ENCODE measurements at regions not wholly inside any gene's neighbourhood (a gene's known extent, or its start where the extent isn't known, plus 50 kb on each side); places are given as distances from the start of the nearest gene placed in this dataset.

DNA sequence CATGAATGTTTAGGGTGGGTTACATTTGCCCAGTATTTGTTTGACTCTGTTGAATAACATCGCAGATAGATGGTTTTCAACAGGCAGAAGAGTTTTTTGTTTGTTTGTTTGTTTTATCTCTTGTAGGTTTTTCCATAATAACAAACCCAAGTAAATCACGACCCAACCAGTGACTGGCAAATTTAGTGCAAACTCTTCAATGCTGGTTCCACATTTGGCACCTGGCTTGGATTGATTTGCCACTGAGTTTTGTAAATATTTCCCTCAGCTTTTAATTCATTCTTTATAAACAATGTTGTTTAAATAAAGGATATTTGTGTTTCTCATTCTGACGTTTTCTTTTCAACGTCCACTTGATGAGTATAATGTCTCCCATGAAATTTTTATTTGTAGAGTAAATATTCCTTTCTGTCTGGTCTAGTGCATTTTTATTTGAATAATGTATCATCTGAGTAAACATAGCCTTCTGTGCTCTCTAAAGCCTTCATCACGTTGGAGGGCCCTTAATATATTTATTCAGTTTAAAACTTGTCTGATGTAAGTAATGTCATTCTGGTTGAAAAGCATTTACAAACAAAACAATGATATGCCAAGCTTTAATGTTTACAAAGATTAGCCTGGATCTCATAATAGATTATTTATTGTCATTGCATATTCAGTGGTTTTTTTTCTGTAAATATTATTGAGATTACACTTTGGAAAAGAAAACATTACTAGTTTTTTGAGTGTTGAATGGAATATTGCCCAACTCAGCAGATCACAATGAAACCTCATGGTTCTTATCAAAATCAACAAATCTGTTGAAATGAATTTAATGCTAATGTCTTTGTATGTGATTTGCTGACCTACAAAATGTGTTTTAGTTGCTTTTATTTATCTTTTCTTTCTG lies 90.4 kb upstream of the PEG3 start:
- TF ChIP-seq, protein P1, sequence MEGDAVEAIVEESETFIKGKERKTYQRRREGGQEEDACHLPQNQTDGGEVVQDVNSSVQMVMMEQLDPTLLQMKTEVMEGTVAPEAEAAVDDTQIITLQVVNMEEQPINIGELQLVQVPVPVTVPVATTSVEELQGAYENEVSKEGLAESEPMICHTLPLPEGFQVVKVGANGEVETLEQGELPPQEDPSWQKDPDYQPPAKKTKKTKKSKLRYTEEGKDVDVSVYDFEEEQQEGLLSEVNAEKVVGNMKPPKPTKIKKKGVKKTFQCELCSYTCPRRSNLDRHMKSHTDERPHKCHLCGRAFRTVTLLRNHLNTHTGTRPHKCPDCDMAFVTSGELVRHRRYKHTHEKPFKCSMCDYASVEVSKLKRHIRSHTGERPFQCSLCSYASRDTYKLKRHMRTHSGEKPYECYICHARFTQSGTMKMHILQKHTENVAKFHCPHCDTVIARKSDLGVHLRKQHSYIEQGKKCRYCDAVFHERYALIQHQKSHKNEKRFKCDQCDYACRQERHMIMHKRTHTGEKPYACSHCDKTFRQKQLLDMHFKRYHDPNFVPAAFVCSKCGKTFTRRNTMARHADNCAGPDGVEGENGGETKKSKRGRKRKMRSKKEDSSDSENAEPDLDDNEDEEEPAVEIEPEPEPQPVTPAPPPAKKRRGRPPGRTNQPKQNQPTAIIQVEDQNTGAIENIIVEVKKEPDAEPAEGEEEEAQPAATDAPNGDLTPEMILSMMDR (IDR thresholded peaks at IDR 0.05): no peak
- TF ChIP-seq POLR2A (IDR thresholded peaks at IDR 0.05): no peak

Measured in thyroid gland (tissue), 4 donors.